ENCODE measurements at regions not wholly inside any gene's neighbourhood (a gene's known extent, or its start where the extent isn't known, plus 50 kb on each side); places are given as distances from the start of the nearest gene placed in this dataset.

DNA sequence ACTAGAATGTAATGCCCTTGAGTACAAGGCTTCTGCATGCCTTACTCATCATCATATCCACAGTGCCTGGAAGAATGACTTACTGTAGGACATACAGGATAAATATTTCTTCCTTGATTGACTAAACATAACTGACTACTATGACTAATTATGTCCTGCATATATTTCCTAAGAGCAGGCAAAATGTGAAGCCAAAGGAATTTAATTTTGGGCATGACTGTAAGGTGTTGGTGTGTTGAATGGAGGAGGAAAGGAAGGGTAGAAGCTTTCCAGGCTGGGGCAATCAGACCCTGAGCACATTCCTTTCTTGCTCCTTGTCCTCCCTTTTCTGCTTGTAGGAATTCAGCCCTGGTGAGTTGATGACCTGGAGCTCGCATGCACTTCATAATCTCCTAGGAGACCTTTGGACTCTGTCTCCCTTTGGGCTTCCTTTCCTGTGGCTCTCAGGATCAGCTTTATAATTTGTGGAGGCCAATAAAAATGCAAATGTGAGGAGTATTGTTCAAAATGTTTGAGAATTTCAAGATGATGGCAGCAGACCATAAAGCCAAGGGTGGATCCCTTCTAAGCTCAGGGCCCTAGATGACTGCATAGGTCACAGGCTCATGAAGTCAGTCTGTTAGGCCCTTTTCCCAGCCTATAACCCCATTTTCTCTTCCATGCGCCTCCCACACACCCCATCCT is 174.0 kb downstream of the HMHB1 start:
- DNase-seq (ENCODE audit: low spot score): no peak
- intact Hi-C loops (cut with micrococcal nuclease; ENCODE audit: unreplicated experiment) (no loop called here), in situ Hi-C loops (cut with HindIII; ENCODE audit: extremely low pct_ligation_motif_present, low pct_unique_long_range_greater_than_20kb) (no loop called here)
- Histone ChIP-seq H3K4me2 (ENCODE audit: low read depth, low read length) (no peak overlapping the region), H4K20me1 (ENCODE audit: insufficient read depth, low read length) (no peaks in the 10 kb centered on the region), H3K79me2 (ENCODE audit: insufficient read depth, low read length) (no peaks in the 10 kb centered on the region), H3K27me3 (ENCODE audit: control insufficient read depth in 1 of 2, insufficient read depth in 2 of 2, low read length in 2 of 2) (no peaks in the 10 kb centered on the region; a peak in 1 of 5 replicates), H3K36me3 (replicated peaks in 1 of 2; ENCODE audit: control insufficient read depth in 1 of 2, insufficient read depth in 2 of 2, low read length in 2 of 2) (no peaks in the 10 kb centered on the region), H3K4me3 (replicated peaks in 1 of 3; ENCODE audit: insufficient read depth in 1 of 3, low read depth in 2 of 3, low read length in 3 of 3) (no peak overlapping the region), H3K9ac (ENCODE audit: insufficient read depth, low read depth, low read length) (no peak overlapping the region), H2AFZ (ENCODE audit: low read length) (no peak overlapping the region), H3K9me3 (ENCODE audit: low read length) (no peaks in the 10 kb centered on the region), H3K27ac (ENCODE audit: extremely low read length, insufficient read depth, low read length) (no peak overlapping the region), H3K4me1 (ENCODE audit: insufficient read depth, low read length) (no peaks in the 10 kb centered on the region)
- 18% methylated on average over 2 of the region's 2 CpGs for WGBS (ENCODE audit: low lambda C conversion rate)
- ChIA-PET CTCF (ENCODE audit: low intra/inter-chr PET ratio, low total read pairs) (no interaction called here), POLR2A (no interaction called here)
- ATAC-seq: no peak
- TF ChIP-seq SMAD9 (CRISPR knock-in tag; IDR thresholded peaks at IDR 0.05) (no peak), ZNF292 (CRISPR knock-in tag; IDR thresholded peaks at IDR 0.05; ENCODE audit: borderline replicate concordance, low read depth) (no peak)
- no peak for FAIRE-seq
- no TSS peak for BruUV-seq (replicated peaks)

DNA sequence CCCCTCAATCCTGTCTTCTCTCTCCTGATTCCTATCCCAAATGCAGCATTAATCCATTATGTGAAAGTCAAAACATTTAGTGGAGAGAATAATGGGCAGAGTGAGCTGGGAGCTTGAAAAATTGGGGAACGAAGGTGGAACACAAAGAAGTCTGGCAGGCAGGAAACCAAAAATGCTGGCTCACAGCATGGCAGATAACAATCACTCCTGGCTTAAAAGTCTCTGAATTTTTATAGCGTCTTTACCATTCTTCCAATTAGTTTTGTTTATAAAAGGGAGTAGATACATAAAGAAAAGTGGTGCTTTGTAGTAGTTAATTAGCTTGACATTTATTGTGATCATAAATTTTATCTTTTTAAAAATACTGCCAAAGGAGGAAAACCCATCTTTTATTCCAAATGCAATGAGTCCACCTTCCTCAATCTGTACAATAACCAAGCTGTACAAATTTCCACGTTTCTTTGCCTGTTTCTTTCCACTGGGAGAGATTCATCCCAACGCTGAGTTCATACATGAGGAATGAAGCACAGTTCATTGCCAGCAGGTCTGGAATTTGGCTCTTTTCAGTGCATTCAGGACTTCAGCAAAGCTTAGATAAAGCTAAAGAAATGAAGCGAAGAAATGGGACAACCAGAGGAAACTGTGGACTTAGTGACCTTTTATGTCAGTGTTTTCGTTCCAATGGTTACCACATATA is 174.7 kb downstream of the HMHB1 start:
- ATAC-seq (no peak), DNase-seq (ENCODE audit: low spot score) (no peak), FAIRE-seq (no peak)
- Histone ChIP-seq H3K36me3 (replicated peaks in 1 of 2; ENCODE audit: control insufficient read depth in 1 of 2, insufficient read depth in 2 of 2, low read length in 2 of 2) (no peaks in the 10 kb centered on the region), H3K4me1 (ENCODE audit: insufficient read depth, low read length) (no peaks in the 10 kb centered on the region), H3K9ac (ENCODE audit: insufficient read depth, low read depth, low read length) (no peak overlapping the region), H3K4me3 (replicated peaks in 1 of 3; ENCODE audit: insufficient read depth in 1 of 3, low read depth in 2 of 3, low read length in 3 of 3) (no peak overlapping the region), H3K27ac (ENCODE audit: extremely low read length, insufficient read depth, low read length) (no peak overlapping the region), H3K27me3 (ENCODE audit: control insufficient read depth in 1 of 2, insufficient read depth in 2 of 2, low read length in 2 of 2) (no peaks in the 10 kb centered on the region; a peak in 1 of 5 replicates), H2AFZ (ENCODE audit: low read length) (no peak overlapping the region), H3K79me2 (ENCODE audit: insufficient read depth, low read length) (no peaks in the 10 kb centered on the region), H4K20me1 (ENCODE audit: insufficient read depth, low read length) (no peaks in the 10 kb centered on the region), H3K4me2 (ENCODE audit: low read depth, low read length) (no peak overlapping the region), H3K9me3 (ENCODE audit: low read length) (no peaks in the 10 kb centered on the region)
- intact Hi-C loops (cut with micrococcal nuclease; ENCODE audit: unreplicated experiment): no loop called here
- ChIA-PET POLR2A (no interaction called here), CTCF (ENCODE audit: low intra/inter-chr PET ratio, low total read pairs) (no interaction called here)
- in situ Hi-C loops (cut with HindIII; ENCODE audit: extremely low pct_ligation_motif_present, low pct_unique_long_range_greater_than_20kb): no loop called here
- no TSS peak for BruUV-seq (replicated peaks)
- no peak for TF ChIP-seq GATA4 (IDR thresholded peaks at IDR 0.05; ENCODE audit: borderline replicate concordance, low read depth)
- 10% methylated on average over 6 of the region's 6 CpGs for WGBS (ENCODE audit: low lambda C conversion rate)

All from HepG2 (cell line).